ENCODE measurements at regions not wholly inside any gene's neighbourhood (a gene's known extent, or its start where the extent isn't known, plus 50 kb on each side); places are given as distances from the start of the nearest gene placed in this dataset.

GRCh38 chr20:33922224-33922623 lies 71.5 kb upstream of the RALY start:
- Histone ChIP-seq H3K4me2 (ENCODE audit: low read depth, low read length) (no peak overlapping the region), H2AFZ (replicated peaks; ENCODE audit: low read length, poor library complexity) (no peak overlapping the region), H2AK9ac (replicated peaks; ENCODE audit: low read depth, low read length, poor library complexity) (no peak overlapping the region), H3K79me1 (ENCODE audit: low read depth in 1 of 2, low read length in 2 of 2) (no peaks in the 10 kb centered on the region), H4K5ac (ENCODE audit: low read depth, low read length) (no peak overlapping the region), H2BK120ac (ENCODE audit: low read depth, low read length) (no peak overlapping the region), H3K23ac (ENCODE audit: low read depth, low read length) (no peak overlapping the region), H2BK20ac (ENCODE audit: low read depth, low read length) (no peak overlapping the region), H3K18ac (ENCODE audit: low read depth, low read length) (no peak overlapping the region), H3K9me3 (ENCODE audit: control insufficient read depth, insufficient read depth, low read length) (no peaks in the 10 kb centered on the region), H3K4me1 (ENCODE audit: control insufficient read depth, insufficient read depth, low read length) (0 out of 2 replicates have a peak, but pooled peaks cover 3% of the 10 kb centered on the region), H3K4ac (ENCODE audit: low read depth, low read length) (no peak overlapping the region), H3K14ac (replicated peaks; ENCODE audit: low read depth, low read length) (no peak overlapping the region), H3K36me3 (ENCODE audit: control insufficient read depth, insufficient read depth, low read length) (no peaks in the 10 kb centered on the region), H2AK5ac (ENCODE audit: low read depth, low read length) (no peak overlapping the region), H4K91ac (ENCODE audit: insufficient read depth, low read depth, low read length) (no peak overlapping the region), H3K27me3 (ENCODE audit: control insufficient read depth, insufficient read depth, low read length) (peaks cover 10% of the 10 kb centered on the region), H3K9ac (ENCODE audit: low read depth, low read length) (no peak overlapping the region), H3K9me1 (ENCODE audit: insufficient read depth, low read length) (peaks cover 3% of the 10 kb centered on the region; the same call in 1 of the 2 replicates), H2BK5ac (ENCODE audit: low read depth, low read length, poor library complexity, severe bottlenecking) (no peak overlapping the region), H3K4me3 (ENCODE audit: insufficient read depth, low read depth, low read length) (no peak overlapping the region), H3K56ac (ENCODE audit: extremely low read depth, insufficient read depth, low read length) (no peak overlapping the region), H2BK15ac (ENCODE audit: low read depth, low read length) (no peak overlapping the region), H4K8ac (ENCODE audit: low read depth in 2 of 2, low read length in 2 of 2) (no peak overlapping the region), H3K27ac (ENCODE audit: insufficient read depth, low read length) (no peak overlapping the region), H4K20me1 (ENCODE audit: insufficient read depth, low read length) (no peaks in the 10 kb centered on the region)
- ATAC-seq (ENCODE audit: low read depth) (no peak), DNase-seq (no peak)
- WGBS, 2 experiments (ENCODE audit: extremely low coverage in 2 of 2, insufficient read length in 1 of 2) = 59% methylated on average over 2 of the region's 3 CpGs; no CpG with 5 or more reads in 1 of the 2 experiments
- POLR2A ChIA-PET (ENCODE audit: unreplicated experiment) = no interaction called here
- CTCF ChIA-PET = no interaction called here
- in situ Hi-C loops (cut with MboI; ENCODE audit: low sequenced_read_pairs) = no loop called here
- intact Hi-C loops (cut with micrococcal nuclease) = no loop called here
- dilution Hi-C loops (cut with HindIII; ENCODE audit: low sequenced_read_pairs, unreplicated experiment) = no loop called here
- no TSS peak for BruUV-seq (replicated peaks)
- TF ChIP-seq POLR2A (IDR thresholded peaks at IDR 0.05; ENCODE audit: low read depth, low read length) = no peak
- no peak for TF ChIP-seq SMC3 (IDR thresholded peaks at IDR 0.05; ENCODE audit: low read depth, low read length)
- TF ChIP-seq RAD21 (IDR thresholded peaks at IDR 0.05; ENCODE audit: low read length) = no peak
- no peak for TF ChIP-seq MAZ (IDR thresholded peaks at IDR 0.05; ENCODE audit: borderline replicate concordance, low read depth, low read length)
- TF ChIP-seq NFE2L2 (IDR thresholded peaks at IDR 0.05; ENCODE audit: low read depth, low read length) = no peak
- TF ChIP-seq RFX5 (IDR thresholded peaks at IDR 0.05; ENCODE audit: low read depth, low read length) = no peak
- no peak for TF ChIP-seq CTCF (conservative IDR thresholded peaks at IDR 0.05; ENCODE audit: low read depth, low read length)
- TF ChIP-seq USF2 (IDR thresholded peaks at IDR 0.05; ENCODE audit: low read depth, low read length) = no peak
- no peak for TF ChIP-seq CHD1 (IDR thresholded peaks at IDR 0.05; ENCODE audit: low read depth, low read length)
